Activated gamma-delta T cell treated with anti-CD3 and anti-CD28 coated beads, Interleukin-2, amount 50 U/mL, for 16 hours (primary cell): ENCODE measurements at regions not wholly inside any gene's neighbourhood (a gene's known extent, or its start where the extent isn't known, plus 50 kb on each side); places are given as distances from the start of the nearest gene placed in this dataset.

Experiments
- DNase-seq: peaks from one replicate; pipeline ENCODE4 v3.0.0-alpha.2; 2020; ENCODE audit warnings: low read depth

- DNase-seq = no peak
Observed at GRCh38 chr3:70557976-70558375, 245.5 kb upstream of the MDFIC2 start.

GRCh38 chr3:70556056-70556455, 243.6 kb upstream of the MDFIC2 start:
- DNase-seq = no peak

GRCh38 chr3:70554170-70554569, 241.7 kb upstream of the MDFIC2 start:
- DNase-seq = no peak

- peak; percentile 48 for DNase-seq
Observed at GRCh38 chr3:70550723-70551319, 238.4 kb upstream of the MDFIC2 start.

- no peak for DNase-seq
Observed at GRCh38 chr3:70546679-70547078, 234.2 kb upstream of the MDFIC2 start.

- DNase-seq = no peak
Observed at GRCh38 chr3:70543493-70543892, 231.1 kb upstream of the MDFIC2 start.

GRCh38 chr3:70539908-70540307, 227.5 kb upstream of the MDFIC2 start:
- no peak for DNase-seq

GRCh38 chr3:70532806-70533205, 220.4 kb upstream of the MDFIC2 start:
- DNase-seq = no peak

GRCh38 chr3:70531838-70532489, 219.5 kb upstream of the MDFIC2 start:
- no peak for DNase-seq

GRCh38 chr3:70531063-70531657, 218.7 kb upstream of the MDFIC2 start:
- DNase-seq = no peak

GRCh38 chr3:70530626-70531025, 218.2 kb upstream of the MDFIC2 start:
- no peak for DNase-seq

GRCh38 chr3:70527026-70527425, 214.6 kb upstream of the MDFIC2 start:
- no peak for DNase-seq

- DNase-seq = no peak
Observed at GRCh38 chr3:70519913-70520659, 207.6 kb upstream of the MDFIC2 start.

- no peak for DNase-seq
Observed at GRCh38 chr3:70519026-70519425, 206.6 kb upstream of the MDFIC2 start.

GRCh38 chr3:70518356-70518755, 205.9 kb upstream of the MDFIC2 start:
- no peak for DNase-seq

- no peak for DNase-seq
Observed at GRCh38 chr3:70517124-70517890, 204.9 kb upstream of the MDFIC2 start.

GRCh38 chr3:70516076-70516475, 203.6 kb upstream of the MDFIC2 start:
- DNase-seq = no peak

GRCh38 chr3:70507486-70507885, 195.0 kb upstream of the MDFIC2 start:
- no peak for DNase-seq

GRCh38 chr3:70506775-70507174, 194.3 kb upstream of the MDFIC2 start:
- no peak for DNase-seq

- DNase-seq = no peak
Observed at GRCh38 chr3:70501561-70501960, 189.1 kb upstream of the MDFIC2 start.

GRCh38 chr3:70488816-70489215, 176.4 kb upstream of the MDFIC2 start:
- no peak for DNase-seq

- DNase-seq = no peak
Observed at GRCh38 chr3:70488131-70488530, 175.7 kb upstream of the MDFIC2 start.
